HG03439 (cell line): ENCODE measurements at regions not wholly inside any gene's neighbourhood (a gene's known extent, or its start where the extent isn't known, plus 50 kb on each side); places are given as distances from the start of the nearest gene placed in this dataset.
"Not testable (repeated sequence)": the region's sequence is repeated elsewhere in the genome, so short reads cannot be mapped to it uniquely, and the experiment has no call there.

ENCODE experiments used
- ATAC-seq: cut with Tn5 transposase; IDR thresholded peaks from one replicate; pipeline ENCODE4 v1.9.1; 2021; ENCODE audit warnings: mild to moderate bottlenecking, moderate library complexity; ENCODE audit not compliant: unreplicated experiment

- no peak for ATAC-seq
Measured at GRCh38 chr5:152184266-152184665, 220.8 kb downstream of the NMUR2 start.

GRCh38 chr5:152181461-152181860 lies 223.6 kb downstream of the NMUR2 start:
- no peak for ATAC-seq

- no peak for ATAC-seq
Measured at GRCh38 chr5:152178350-152178699, 226.8 kb downstream of the NMUR2 start.

GRCh38 chr5:152177626-152178349 lies 227.3 kb downstream of the NMUR2 start:
- ATAC-seq, result no peak

- ATAC-seq, result no peak
Measured at GRCh38 chr5:152171888-152172287, 233.2 kb downstream of the NMUR2 start.

GRCh38 chr5:152170350-152170749 lies 234.7 kb downstream of the NMUR2 start:
- no peak for ATAC-seq

GRCh38 chr5:152164860-152165259 lies 240.2 kb upstream of the GLRA1 start:
- no peak for ATAC-seq

GRCh38 chr5:152159894-152160293 lies 235.2 kb upstream of the GLRA1 start:
- ATAC-seq, result not testable (repeated sequence)

GRCh38 chr5:152154452-152154851 lies 229.8 kb upstream of the GLRA1 start:
- not testable (repeated sequence) for ATAC-seq

- no peak for ATAC-seq
Measured at GRCh38 chr5:152151940-152152339, 227.3 kb upstream of the GLRA1 start.

GRCh38 chr5:152151113-152151512 lies 226.5 kb upstream of the GLRA1 start:
- ATAC-seq, result no peak

GRCh38 chr5:152147286-152147685 lies 222.6 kb upstream of the GLRA1 start:
- ATAC-seq, result no peak

GRCh38 chr5:152146566-152146965 lies 221.9 kb upstream of the GLRA1 start:
- ATAC-seq, result no peak

GRCh38 chr5:152144556-152144955 lies 219.9 kb upstream of the GLRA1 start:
- ATAC-seq, result no peak

GRCh38 chr5:152144030-152144429 lies 219.4 kb upstream of the GLRA1 start:
- no peak for ATAC-seq

GRCh38 chr5:152142840-152143469 lies 218.3 kb upstream of the GLRA1 start:
- peak; percentile 65 for ATAC-seq

- ATAC-seq, result no peak
Measured at GRCh38 chr5:152140347-152140746, 215.7 kb upstream of the GLRA1 start.

GRCh38 chr5:152137063-152137462 lies 212.4 kb upstream of the GLRA1 start:
- no peak for ATAC-seq

- no peak for ATAC-seq
Measured at GRCh38 chr5:152136321-152136720, 211.7 kb upstream of the GLRA1 start.

GRCh38 chr5:152135827-152136226 lies 211.2 kb upstream of the GLRA1 start:
- ATAC-seq, result no peak

- ATAC-seq, result no peak
Measured at GRCh38 chr5:152125661-152126205, 201.1 kb upstream of the GLRA1 start.

- no peak for ATAC-seq
Measured at GRCh38 chr5:152124409-152125041, 199.9 kb upstream of the GLRA1 start.
